ENCODE measurements at regions not wholly inside any gene's neighbourhood (a gene's known extent, or its start where the extent isn't known, plus 50 kb on each side); places are given as distances from the start of the nearest gene placed in this dataset.
A peak's percentile ranks its signal among the peaks of the same experiment; 100 is the strongest.

GRCh38 chr20:54723723-54724122 lies 248.3 kb downstream of the DOK5 start:
- no peak for DNase-seq
- ATAC-seq (ENCODE audit: low FRiP score in 2 of 2), result no peak
- WGBS, 2 donors, result 89 to 100% methylated on average over 1 of the region's 1 CpG

GRCh38 chr20:54717983-54718382 lies 242.6 kb downstream of the DOK5 start:
- TF ChIP-seq EP300 (IDR thresholded peaks at IDR 0.05), result no peak
- no peaks in the 10 kb centered on the region for H3K36me3 ChIP-seq
- H3K27me3 ChIP-seq, result no peaks in the 10 kb centered on the region
- no peak overlapping the region for H3K27ac ChIP-seq
- no peaks in the 10 kb centered on the region for H3K4me1 ChIP-seq
- H3K9me3 ChIP-seq, result no peaks in the 10 kb centered on the region
- ATAC-seq (ENCODE audit: low FRiP score in 2 of 2) (peak in 1 of 2 donors; percentile 31), DNase-seq (no peak)
- H3K4me3 ChIP-seq, result no peak overlapping the region
- WGBS, 2 donors, result 67 to 68% methylated on average over 3 of the region's 3 CpGs

More at GRCh38 chr20:54723723-54724122, 248.3 kb downstream of the DOK5 start:
- Histone ChIP-seq H3K27ac (no peak overlapping the region), H3K36me3 (no peaks in the 10 kb centered on the region), H3K27me3 (no peaks in the 10 kb centered on the region), H3K9me3 (no peaks in the 10 kb centered on the region), H3K4me3 (no peak overlapping the region), H3K4me1 (no peaks in the 10 kb centered on the region)
- TF ChIP-seq EP300 (IDR thresholded peaks at IDR 0.05), result no peak
- TF ChIP-seq POLR2AphosphoS5 (IDR thresholded peaks at IDR 0.05), result no peak
- TF ChIP-seq CTCF (IDR thresholded peaks at IDR 0.05), result no peak
- no peak for TF ChIP-seq POLR2A (IDR thresholded peaks at IDR 0.05)

DNA sequence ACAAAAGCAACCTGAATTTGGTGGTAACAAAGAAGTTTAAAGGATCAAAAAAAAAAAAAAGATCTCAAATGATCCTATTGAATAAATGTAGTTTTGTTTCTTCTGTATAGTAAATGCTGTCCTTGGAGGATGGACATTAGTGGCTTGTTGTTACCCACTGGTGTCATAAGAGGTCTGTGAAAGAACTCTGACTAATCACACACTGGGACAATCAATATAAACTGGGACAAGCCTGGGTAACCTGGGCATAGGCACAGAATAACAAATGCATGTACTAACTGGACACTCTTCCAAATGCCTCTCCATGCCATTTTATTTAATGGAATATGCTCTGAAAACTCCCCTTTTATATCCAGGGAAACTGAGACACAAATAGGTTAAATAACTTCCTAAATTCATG lies 241.4 kb downstream of the DOK5 start:
- TF ChIP-seq POLR2AphosphoS5 (IDR thresholded peaks at IDR 0.05), result no peak
- TF ChIP-seq EP300 (IDR thresholded peaks at IDR 0.05), result no peak
- Histone ChIP-seq H3K27me3 (no peaks in the 10 kb centered on the region), H3K9me3 (no peaks in the 10 kb centered on the region), H3K4me3 (no peak overlapping the region), H3K27ac (no peak overlapping the region), H3K36me3 (no peaks in the 10 kb centered on the region), H3K4me1 (no peaks in the 10 kb centered on the region)
- DNase-seq, result no peak
- ATAC-seq (ENCODE audit: low FRiP score in 2 of 2), result no peak

DNA sequence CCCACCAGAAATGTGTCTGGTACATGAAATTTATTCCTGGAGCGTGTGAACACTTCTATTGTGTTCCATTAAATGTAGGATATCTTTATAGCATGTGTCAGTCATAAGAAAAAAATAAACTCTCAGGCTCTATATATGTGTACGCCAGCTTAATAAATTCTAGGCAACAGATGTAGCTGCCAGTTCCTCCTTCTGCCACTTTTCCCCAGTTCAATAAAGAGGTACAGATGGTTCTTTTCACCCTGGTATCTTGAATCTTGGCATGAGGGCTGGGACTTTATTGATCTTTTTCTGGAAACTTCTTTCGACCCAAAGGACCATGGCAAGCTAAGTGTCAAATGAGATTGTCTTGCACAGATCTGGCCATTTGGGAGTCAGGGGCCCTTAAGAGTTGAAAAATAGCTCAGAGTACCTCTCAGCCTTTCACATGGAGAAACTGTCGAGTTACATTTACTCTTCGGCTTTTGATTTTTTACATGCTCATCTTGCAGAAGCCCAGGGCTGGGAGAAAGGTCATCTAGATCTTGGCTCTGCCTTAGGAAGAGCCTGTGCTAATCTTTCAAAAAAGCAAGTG lies 240.9 kb downstream of the DOK5 start:
- Histone ChIP-seq H3K4me1 (no peaks in the 10 kb centered on the region), H3K4me3 (no peak overlapping the region), H3K27me3 (no peaks in the 10 kb centered on the region), H3K36me3 (no peaks in the 10 kb centered on the region), H3K9me3 (no peaks in the 10 kb centered on the region), H3K27ac (no peak overlapping the region)
- no peak for TF ChIP-seq CTCF (IDR thresholded peaks at IDR 0.05)
- no peak for TF ChIP-seq POLR2AphosphoS5 (IDR thresholded peaks at IDR 0.05)
- no peak for TF ChIP-seq POLR2A (IDR thresholded peaks at IDR 0.05)
- no peak for TF ChIP-seq EP300 (IDR thresholded peaks at IDR 0.05)
- 71 to 81% methylated on average over 5 of the region's 5 CpGs for WGBS, 2 donors
- no peak for ATAC-seq (ENCODE audit: low FRiP score in 2 of 2)
- DNase-seq, result no peak

DNA sequence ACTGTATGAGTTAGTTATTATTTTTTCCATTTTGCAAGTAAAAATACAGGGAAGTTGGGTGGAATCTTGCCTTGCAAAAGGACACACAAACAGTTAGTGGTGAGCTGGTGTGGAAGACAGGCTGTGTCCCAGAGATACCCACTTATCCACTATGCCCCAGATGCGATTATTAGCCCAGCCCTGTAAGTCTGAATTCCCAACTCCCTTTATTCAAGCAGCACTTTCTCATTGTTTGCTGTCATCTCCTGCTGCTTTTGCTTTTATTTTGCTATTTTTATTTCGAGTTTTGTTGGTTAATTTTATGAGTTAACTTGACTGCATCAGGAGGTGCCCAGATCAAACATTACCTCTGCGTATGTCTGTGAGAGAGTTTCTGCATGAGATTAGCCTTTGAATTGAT lies 239.4 kb downstream of the DOK5 start:
- Histone ChIP-seq H3K27ac (no peak overlapping the region), H3K4me1 (no peaks in the 10 kb centered on the region), H3K36me3 (no peaks in the 10 kb centered on the region), H3K27me3 (no peaks in the 10 kb centered on the region), H3K4me3 (no peak overlapping the region), H3K9me3 (no peaks in the 10 kb centered on the region)
- DNase-seq, result no peak
- 70 to 72% methylated on average over 3 of the region's 3 CpGs for WGBS, 2 donors
- TF ChIP-seq CTCF (IDR thresholded peaks at IDR 0.05) (no peak), POLR2A (IDR thresholded peaks at IDR 0.05) (no peak)
- no peak for ATAC-seq (ENCODE audit: low FRiP score in 2 of 2)

GRCh38 chr20:54713727-54714126 lies 238.3 kb downstream of the DOK5 start:
- no peaks in the 10 kb centered on the region for H3K9me3 ChIP-seq
- WGBS, 2 donors, result 78 to 85% methylated on average over 4 of the region's 4 CpGs
- no peaks in the 10 kb centered on the region for H3K4me1 ChIP-seq

More at GRCh38 chr20:54713727-54714126, 238.3 kb downstream of the DOK5 start:
- Histone ChIP-seq H3K36me3 (no peaks in the 10 kb centered on the region), H3K4me3 (no peak overlapping the region), H3K27me3 (no peaks in the 10 kb centered on the region), H3K27ac (no peak overlapping the region)
- DNase-seq (no peak), ATAC-seq (ENCODE audit: low FRiP score in 2 of 2) (no peak)
- TF ChIP-seq EP300 (IDR thresholded peaks at IDR 0.05) (no peak), POLR2AphosphoS5 (IDR thresholded peaks at IDR 0.05) (no peak), CTCF (IDR thresholded peaks at IDR 0.05) (no peak), POLR2A (IDR thresholded peaks at IDR 0.05) (no peak)
